Erythroblast (primary cell): ENCODE measurements at regions not wholly inside any gene's neighbourhood (a gene's known extent, or its start where the extent isn't known, plus 50 kb on each side); places are given as distances from the start of the nearest gene placed in this dataset.

Experiments
- GATA1 ChIP-seq: IDR thresholded peaks from 2 replicates; pipeline ENCODE4 v1.6.1; 2011; ENCODE audit warnings: low read depth, mild to moderate bottlenecking, control low read depth, low read length, moderate library complexity
- POLR2A ChIP-seq: IDR thresholded peaks from 2 replicates; pipeline ENCODE4 v1.6.1; 2011; ENCODE audit warnings: mild to moderate bottlenecking, low read length

- TF ChIP-seq POLR2A (no peak), GATA1 (no peak)
Measured at GRCh38 chr2:181197140-181197760, 216.8 kb downstream of the UBE2E3 start.
